GM12878 (cell line): ENCODE measurements at regions not wholly inside any gene's neighbourhood (a gene's known extent, or its start where the extent isn't known, plus 50 kb on each side); places are given as distances from the start of the nearest gene placed in this dataset.

Experiments used
- ATAC-seq: fragments of 200-7000 bp; cut with Tn5 transposase; 3 replicates; pipeline ENCODE4 v1.9.1; 2020; ENCODE audit warnings: mild to moderate bottlenecking, moderate library complexity
- BruUV-seq: library from RNA; stranded (reverse); fragments of 400-500 nt; replicated peaks from 2 replicates; lab custom pipeline; 2021; lab: Mats Ljungman, UMichigan
- CTCF ChIA-PET: fragments of 300-600 bp; sonication (Branson Sonifier 250); formaldehyde crosslinking; extraction: SDS; loops from one replicate; lab custom pipeline; 2021; ENCODE audit warnings: inconsistent platforms; lab: Yijun Ruan, JAX
- POLR2A ChIA-PET: fragments of 350-600 bp; formaldehyde crosslinking; extraction: SDS; loops from one replicate; lab custom pipeline; 2021; ENCODE audit warnings: inconsistent platforms; lab: Charles Lee
- RAD21 ChIA-PET: fragments of 300-600 bp; sonication (Branson Sonifier 250); formaldehyde crosslinking; loops from one replicate; lab custom pipeline; 2023; ENCODE audit warnings: antibody characterized with exemption; ENCODE audit not compliant: unreplicated experiment; lab: Charles Lee
- SMC1A ChIA-PET: fragments of 300-600 bp; sonication (Branson Sonifier 250); formaldehyde crosslinking; loops from one replicate; lab custom pipeline; 2023; ENCODE audit not compliant: unreplicated experiment, uncharacterized antibody; lab: Charles Lee
- DNase-seq: peaks from one replicate; pipeline ENCODE4 v3.0.0-alpha.2; 2011; ENCODE audit warnings: low read depth, low spot score
- FAIRE-seq: peaks from 3 replicates; lab custom pipeline; 2011; peaks lifted over from hg19 to GRCh38; lab: Jason Lieb, UNC
- H2AFZ ChIP-seq: 2 replicates; pipeline ENCODE4 v1.6.0; 2011; ENCODE audit warnings: low read depth, low read length, control low read depth; ENCODE audit not compliant: control insufficient read depth
- H3K27ac ChIP-seq: 2 replicates; pipeline ENCODE4 v1.5.1; 2011; ENCODE audit warnings: control low read depth; ENCODE audit not compliant: control insufficient read depth, insufficient read depth
- H3K27me3 ChIP-seq, 2 experiments: replicated peaks in 1 of 2; 2 replicates each; pipeline versions ENCODE4 v1.6.0 to v1.6.1; 2011; ENCODE audit warnings: low read length in 1 of 2; ENCODE audit not compliant: control insufficient read depth in 2 of 2, insufficient read depth in 2 of 2
- H3K36me3 ChIP-seq, 2 experiments: 2 replicates each; pipeline ENCODE4 v1.5.1; 2011; ENCODE audit warnings: low read length in 1 of 2; ENCODE audit not compliant: control insufficient read depth in 2 of 2, insufficient read depth in 2 of 2
- H3K4me1 ChIP-seq: 2 replicates; pipeline ENCODE4 v1.6.1; 2011; ENCODE audit warnings: mild to moderate bottlenecking, low read length, moderate library complexity, mixed read lengths; ENCODE audit not compliant: control insufficient read depth, insufficient read depth
- H3K4me2 ChIP-seq: 2 replicates; pipeline ENCODE4 v1.6.0; 2011; ENCODE audit warnings: control low read depth; ENCODE audit not compliant: control insufficient read depth, insufficient read depth
- H3K4me3 ChIP-seq: fragments of 200-600 bp; sonication (generic); 2 replicates; pipeline ENCODE4 v1.5.1; 2016
- H3K79me2 ChIP-seq: 2 replicates; pipeline ENCODE4 v1.6.0; 2011; ENCODE audit warnings: low read length; ENCODE audit not compliant: control insufficient read depth, insufficient read depth
- H3K9ac ChIP-seq: 2 replicates; pipeline ENCODE4 v1.8.0; 2011; ENCODE audit warnings: low read length, control low read depth, mixed read lengths; ENCODE audit not compliant: control insufficient read depth, insufficient read depth
- H3K9me3 ChIP-seq: replicated peaks from 3 replicates; pipeline ENCODE4 v1.5.1; 2011; ENCODE audit warnings: mild to moderate bottlenecking, low read length; ENCODE audit not compliant: control insufficient read depth, insufficient read depth
- H4K20me1 ChIP-seq: 2 replicates; pipeline ENCODE4 v1.6.0; 2011; ENCODE audit not compliant: control insufficient read depth, insufficient read depth
- BMI1 ChIP-seq: fragments of 450-650 bp; IDR thresholded peaks from 2 replicates; pipeline ENCODE4 v1.6.1; 2016; ENCODE audit warnings: mild to moderate bottlenecking, moderate library complexity, borderline replicate concordance
- CTCF ChIP-seq, 3 experiments: IDR thresholded peaks in 2 of 3; conservative IDR thresholded peaks in 1 of 3; 2 replicates each; pipeline ENCODE4 v1.5.1; 2011; ENCODE audit warnings: low read depth in 3 of 3, low read length in 3 of 3, mild to moderate bottlenecking in 3 of 3, control low read depth in 2 of 3, moderate library complexity in 2 of 3, inconsistent platforms in 1 of 3, mixed read lengths in 1 of 3; ENCODE audit not compliant: control insufficient read depth in 2 of 3, insufficient read depth in 1 of 3; ENCODE audit errors: extremely low read depth in 1 of 3
- ETV6 ChIP-seq, 2 experiments: fragments of 450-650 bp in 1 of 2; IDR thresholded peaks in 1 of 2; conservative IDR thresholded peaks in 1 of 2; 2 replicates each; pipeline ENCODE4 v1.6.1; 2014; ENCODE audit warnings: antibody characterized with exemption in 1 of 2, borderline replicate concordance in 1 of 2, low read depth in 1 of 2, mild to moderate bottlenecking in 1 of 2, moderate library complexity in 1 of 2
- IRF3 ChIP-seq: fragments of 450-650 bp; IDR thresholded peaks from 2 replicates; pipeline ENCODE4 v1.6.1; 2014; ENCODE audit warnings: mild to moderate bottlenecking
- KAT2A ChIP-seq: conservative IDR thresholded peaks from 2 replicates; pipeline ENCODE4 v1.6.1; 2011; ENCODE audit warnings: low read depth, low read length; ENCODE audit not compliant: control insufficient read depth
- KDM1A ChIP-seq: fragments of 200-600 bp; sonication (generic); IDR thresholded peaks from 2 replicates; pipeline ENCODE4 v1.6.1; 2016; ENCODE audit warnings: borderline replicate concordance
- NFXL1 ChIP-seq: fragments of 450-650 bp; IDR thresholded peaks from 2 replicates; pipeline ENCODE4 v1.6.1; 2017; ENCODE audit warnings: antibody characterized with exemption, mild to moderate bottlenecking, borderline replicate concordance
- RBBP5 ChIP-seq: fragments of 200-600 bp; sonication (generic); conservative IDR thresholded peaks from 2 replicates; pipeline ENCODE4 v1.6.1; 2016
- RELA ChIP-seq: fragments of 450-650 bp; IDR thresholded peaks from 2 replicates; pipeline ENCODE4 v1.8.0; 2014; ENCODE audit warnings: borderline replicate concordance; ENCODE audit not compliant: partially characterized antibody
- SREBF1 ChIP-seq: IDR thresholded peaks from 2 replicates; pipeline ENCODE4 v1.6.1; 2012; ENCODE audit warnings: mild to moderate bottlenecking, low read length
- STAT3 ChIP-seq: IDR thresholded peaks from 2 replicates; pipeline ENCODE4 v1.6.1; 2011; ENCODE audit warnings: low read depth, low read length, improper control_type of control experiment
- ZBTB11 ChIP-seq: fragments of 450-650 bp; formaldehyde crosslinking; IDR thresholded peaks from 2 replicates; pipeline ENCODE4 v1.5.0; 2022; ENCODE audit warnings: mild to moderate bottlenecking, missing genetic modification characterization
- ZNF207 ChIP-seq: fragments of 450-650 bp; IDR thresholded peaks from 2 replicates; pipeline ENCODE4 v1.6.1; 2014; ENCODE audit warnings: antibody characterized with exemption, mild to moderate bottlenecking, borderline replicate concordance
- ZNF217 ChIP-seq: fragments of 450-650 bp; IDR thresholded peaks from 2 replicates; pipeline ENCODE4 v1.6.1; 2017; ENCODE audit warnings: antibody characterized with exemption, mild to moderate bottlenecking
- ZNF592 ChIP-seq: fragments of 450-650 bp; IDR thresholded peaks from 2 replicates; pipeline ENCODE4 v1.6.1; 2017; ENCODE audit warnings: mild to moderate bottlenecking, moderate library complexity
- WGBS: methylation state at CpG from one replicate; pipeline ENCODE4 v1.1.6; 2016; ENCODE audit warnings: low lambda C conversion rate; ENCODE audit not compliant: insufficient replicate concordance, insufficient coverage; ENCODE audit errors: missing lambda C conversion rate; 5-methylcytosine and 5-hydroxymethylcytosine counted together
- in situ Hi-C: fragments of 300-500 bp; cut with MboI; formaldehyde crosslinking; loops from 9 replicates; pipeline ENCODE4 v1.14.3; 2018; ENCODE audit warnings: mixed read lengths
- intact Hi-C: fragments of 100-400 bp; cut with micrococcal nuclease; formaldehyde crosslinking; loops from one replicate; pipeline ENCODE4 v1.14.2; 2022; ENCODE audit not compliant: unreplicated experiment

- H4K20me1 ChIP-seq = no peaks in the 10 kb centered on the region
- H3K27ac ChIP-seq = no peak overlapping the region
- SMC1A ChIA-PET = no interaction called here
- H3K36me3 ChIP-seq = no peaks in the 10 kb centered on the region
- no peak overlapping the region for H3K9ac ChIP-seq
- no peaks in the 10 kb centered on the region for H3K79me2 ChIP-seq
- FAIRE-seq = no peak
- CTCF ChIA-PET = no interaction called here
- RAD21 ChIA-PET = no interaction called here
- BruUV-seq = no TSS peak
- DNase-seq = no peak
- intact Hi-C loops = no loop called here
- WGBS = 14% methylated on average over 7 of the region's 7 CpGs
- H3K4me3 ChIP-seq = no peak overlapping the region
- H3K27me3 ChIP-seq = no peaks in the 10 kb centered on the region
- H3K4me2 ChIP-seq = no peak overlapping the region
- POLR2A ChIA-PET = no interaction called here
- no peaks in the 10 kb centered on the region; the same call in 2 of the 3 replicates for H3K9me3 ChIP-seq
- no peak overlapping the region for H2AFZ ChIP-seq
- in situ Hi-C loops = no loop called here
- ATAC-seq = no peak
- no peaks in the 10 kb centered on the region for H3K4me1 ChIP-seq
- no peak for TF ChIP-seq SREBF1
- no peak for TF ChIP-seq KAT2A
- no peak for TF ChIP-seq RELA
- TF ChIP-seq ZNF592 = no peak
- no peak for TF ChIP-seq ZNF217
- TF ChIP-seq BMI1 = no peak
- TF ChIP-seq CTCF (IDR thresholded peaks at IDR 0.05 in 2 of 3, conservative IDR thresholded peaks at IDR 0.05 in 1 of 3; ENCODE audit: control insufficient read depth in 2 of 3, extremely low read depth in 1 of 3, insufficient read depth in 1 of 3, low read depth in 3 of 3, low read length in 3 of 3) = no peak
- TF ChIP-seq STAT3 = no peak
- TF ChIP-seq NFXL1 = no peak
- no peak for TF ChIP-seq RBBP5
- no peak for TF ChIP-seq ETV6 (conservative IDR thresholded peaks at IDR 0.05 in 1 of 2, IDR thresholded peaks at IDR 0.05 in 1 of 2; ENCODE audit: borderline replicate concordance in 1 of 2, low read depth in 1 of 2)
- no peak for TF ChIP-seq ZNF207
- TF ChIP-seq ZBTB11 (CRISPR knock-in tag) = no peak
- no peak for TF ChIP-seq IRF3
- no peak for TF ChIP-seq KDM1A
Observed at GRCh38 chr16:5838071-5838470, 740.5 kb upstream of the EEF2KMT start.
